Heart left ventricle (tissue), 13 donors: ENCODE measurements at regions not wholly inside any gene's neighbourhood (a gene's known extent, or its start where the extent isn't known, plus 50 kb on each side); places are given as distances from the start of the nearest gene placed in this dataset.

Source experiments
- POLR2A ChIP-seq, 2 donors: fragments of 450-650 bp; IDR thresholded peaks; one replicate each; pipeline ENCODE4 v1.6.1; 2017; ENCODE audit warnings: antibody characterized with exemption in 2 of 2, mild to moderate bottlenecking in 2 of 2, moderate library complexity in 2 of 2
- TF ChIP-seq, protein P1 (sequence below), 12 donors: fragments of 200-600 bp; sonication (generic) in 4 of 12; IDR thresholded peaks; one replicate each; pipeline versions ENCODE4 v1.5.0 to v1.8.0; 2018 to 2022; ENCODE audit warnings: antibody characterized with exemption in 12 of 12, mild to moderate bottlenecking in 5 of 12
- donor health status: ischemic (EF 13 %, LVEDD 7.1; RV severe dilation, severe dysfunction).
- donor health status: DM: no; HTN: yes; CAD: no.
- donor health status: DM: no; HTN: no; CAD: no.
- donor health status: ischemic (EF 25% LVEDD 6.9; RV normal size, moderate dysfunction).
- donor health status: ischemic (EF 25% LVEDD 5.7; RV mildly dilated, moderate dysfunction).
- donor health status: ischemic (EF 35%, LVEDD 5.7; RV mildly dilated, moderate dysfunction).
- donor health status: nonischemic (EF 11% LVEDD 7.7; RV severe dilation, severe dysfunction).
- donor health status: DM: yes; HTN: yes; CAD: no.
- donor health status: PGD.
- donor health status: ischemic (EF 29% LVEDD 5.4; RV normal size, mild dysfunction).
- donor health status: nonischemic (EF 23%, LVEDD 6.1; RV moderate dilation, normal function).

DNA sequence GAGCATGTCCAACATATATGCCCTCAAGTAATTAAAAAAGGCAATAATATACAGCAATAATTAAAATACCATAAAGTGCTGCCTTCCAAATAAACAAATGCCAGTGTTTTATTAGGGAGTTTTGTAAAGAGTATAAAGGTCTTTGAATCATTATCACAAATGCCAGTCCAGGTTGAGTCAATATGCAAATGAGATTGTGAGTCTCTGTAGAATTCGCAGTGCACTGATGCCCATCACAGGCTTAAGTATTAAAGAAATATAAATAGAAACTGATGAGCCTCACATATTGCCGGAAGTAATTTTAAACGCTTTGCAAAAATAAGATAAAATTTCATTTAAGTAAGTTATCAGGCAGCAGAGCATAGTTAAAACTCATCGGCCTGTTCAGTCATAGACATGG is 205.0 kb upstream of the TECRL start:
- TF ChIP-seq, protein P1, sequence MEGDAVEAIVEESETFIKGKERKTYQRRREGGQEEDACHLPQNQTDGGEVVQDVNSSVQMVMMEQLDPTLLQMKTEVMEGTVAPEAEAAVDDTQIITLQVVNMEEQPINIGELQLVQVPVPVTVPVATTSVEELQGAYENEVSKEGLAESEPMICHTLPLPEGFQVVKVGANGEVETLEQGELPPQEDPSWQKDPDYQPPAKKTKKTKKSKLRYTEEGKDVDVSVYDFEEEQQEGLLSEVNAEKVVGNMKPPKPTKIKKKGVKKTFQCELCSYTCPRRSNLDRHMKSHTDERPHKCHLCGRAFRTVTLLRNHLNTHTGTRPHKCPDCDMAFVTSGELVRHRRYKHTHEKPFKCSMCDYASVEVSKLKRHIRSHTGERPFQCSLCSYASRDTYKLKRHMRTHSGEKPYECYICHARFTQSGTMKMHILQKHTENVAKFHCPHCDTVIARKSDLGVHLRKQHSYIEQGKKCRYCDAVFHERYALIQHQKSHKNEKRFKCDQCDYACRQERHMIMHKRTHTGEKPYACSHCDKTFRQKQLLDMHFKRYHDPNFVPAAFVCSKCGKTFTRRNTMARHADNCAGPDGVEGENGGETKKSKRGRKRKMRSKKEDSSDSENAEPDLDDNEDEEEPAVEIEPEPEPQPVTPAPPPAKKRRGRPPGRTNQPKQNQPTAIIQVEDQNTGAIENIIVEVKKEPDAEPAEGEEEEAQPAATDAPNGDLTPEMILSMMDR (IDR thresholded peaks at IDR 0.05), result no peak
- TF ChIP-seq POLR2A (IDR thresholded peaks at IDR 0.05), result no peak
